ENCODE measurements at regions not wholly inside any gene's neighbourhood (a gene's known extent, or its start where the extent isn't known, plus 50 kb on each side); places are given as distances from the start of the nearest gene placed in this dataset.
"Not testable (repeated sequence)": the region's sequence is repeated elsewhere in the genome, so short reads cannot be mapped to it uniquely, and the experiment has no call there.

DNA sequence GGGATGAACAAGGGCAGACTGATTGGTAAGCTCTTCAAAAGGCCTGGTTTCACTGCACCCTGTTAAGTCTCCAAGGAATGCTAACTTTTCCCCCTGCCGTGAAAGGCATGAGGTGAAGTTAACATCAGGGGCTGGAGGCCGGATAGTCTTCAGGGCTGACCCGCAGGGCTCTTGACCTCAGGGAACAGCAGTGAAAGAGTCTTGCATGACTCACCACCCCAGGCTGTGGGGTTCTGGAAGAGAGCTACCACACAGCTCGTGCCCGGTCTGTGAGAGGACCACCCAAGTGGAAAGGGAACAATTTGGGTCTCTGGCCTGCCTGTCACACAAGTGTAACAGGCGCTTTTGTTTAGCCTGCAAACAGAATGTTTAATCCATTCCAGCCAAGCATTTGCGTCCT lies 504.9 kb downstream of the EDEM1 start:
- DNase-seq (ENCODE audit: low read depth): no peak

- no peak for DNase-seq (ENCODE audit: low read depth)
Observed at GRCh38 chr3:5694266-5694665, 506.8 kb downstream of the EDEM1 start.

- no peak for DNase-seq (ENCODE audit: low read depth)
Observed at GRCh38 chr3:5698851-5699250, 511.3 kb downstream of the EDEM1 start.

DNA sequence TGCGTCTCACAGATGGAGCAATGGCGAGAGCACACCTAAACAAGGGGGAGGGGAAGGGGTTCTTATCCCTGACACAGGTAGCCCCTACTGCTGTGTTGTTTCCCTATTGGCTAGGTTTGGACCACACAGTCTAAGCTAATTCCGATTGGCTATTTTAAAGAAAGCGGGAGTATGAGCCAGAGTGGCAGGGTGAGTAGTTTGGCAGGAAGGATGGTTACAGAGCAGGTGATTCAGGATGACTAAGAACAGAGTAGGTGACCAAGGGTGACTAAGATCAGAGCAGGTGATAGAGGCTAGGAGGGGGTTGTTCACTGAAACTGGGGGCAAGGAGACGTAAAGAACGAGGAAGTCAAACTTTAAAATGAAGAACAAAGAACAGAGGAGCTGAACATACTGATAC lies 511.8 kb downstream of the EDEM1 start:
- no peak for DNase-seq (ENCODE audit: low read depth)

- DNase-seq (ENCODE audit: low read depth): no peak
Observed at GRCh38 chr3:5699811-5700210, 512.3 kb downstream of the EDEM1 start.

GRCh38 chr3:5701005-5701404 lies 513.5 kb downstream of the EDEM1 start:
- DNase-seq (ENCODE audit: low read depth): not testable (repeated sequence)

DNA sequence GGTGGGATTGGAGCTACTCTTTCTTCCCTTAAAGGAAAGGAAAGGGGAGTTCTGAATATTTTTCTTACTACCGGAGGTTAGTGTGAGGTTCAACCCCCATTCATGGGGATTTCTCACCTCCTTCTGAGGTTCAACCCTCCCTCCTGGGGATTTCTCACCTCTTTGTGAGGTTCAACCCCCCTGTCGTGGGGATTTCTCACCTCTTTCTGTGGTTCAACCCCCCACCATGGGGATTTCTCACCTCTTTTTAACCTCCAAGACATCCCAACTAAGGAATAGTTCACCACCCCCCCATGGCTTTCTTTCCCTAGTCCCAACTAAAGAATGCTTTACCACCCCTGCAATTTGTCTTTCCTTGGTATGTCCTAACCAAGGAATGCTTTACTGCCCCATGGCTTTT lies 520.3 kb downstream of the EDEM1 start:
- no peak for DNase-seq (ENCODE audit: low read depth)

GRCh38 chr3:5709714-5710113 lies 522.2 kb downstream of the EDEM1 start:
- DNase-seq (ENCODE audit: low read depth): no peak

DNA sequence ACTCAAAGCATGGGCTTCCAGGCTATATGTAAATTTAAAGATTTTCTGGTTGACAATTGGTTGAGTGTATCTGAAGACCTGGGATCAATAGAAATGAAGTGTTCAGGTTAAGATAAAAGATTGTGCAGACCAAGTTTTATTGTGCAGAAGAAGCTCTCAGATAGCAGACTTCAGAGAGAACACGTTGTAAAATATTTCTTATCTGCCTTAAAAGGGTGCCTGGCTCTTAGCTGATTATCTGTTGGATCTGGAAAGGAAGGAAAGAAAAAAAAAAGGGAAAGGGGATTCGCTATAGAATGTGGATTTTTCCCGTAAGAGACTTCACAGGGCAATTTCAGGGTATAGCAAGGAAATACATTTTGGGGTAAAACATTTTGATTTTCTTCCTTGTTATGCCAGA lies 523.2 kb downstream of the EDEM1 start:
- no peak for DNase-seq (ENCODE audit: low read depth)

DNA sequence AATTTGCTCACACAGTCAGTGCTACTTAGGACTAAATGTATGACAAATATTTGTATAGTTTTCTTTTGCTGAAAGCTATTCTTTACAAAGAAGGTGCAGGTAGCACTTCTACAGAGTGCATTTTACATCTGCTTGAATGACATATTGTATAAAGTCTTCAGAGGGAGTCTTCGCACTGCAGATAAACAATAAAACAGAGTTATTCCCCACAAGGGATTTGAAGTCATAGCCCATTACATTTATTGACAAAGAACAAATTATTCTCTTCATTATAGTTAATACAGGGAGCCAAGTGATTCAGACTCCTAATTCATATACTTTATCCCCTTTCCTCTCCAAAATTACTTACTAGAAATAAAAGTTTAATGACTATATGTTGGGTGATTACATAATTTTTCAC lies 529.7 kb downstream of the EDEM1 start:
- no peak for DNase-seq (ENCODE audit: low read depth)

GRCh38 chr3:5719668-5720067 lies 532.2 kb downstream of the EDEM1 start:
- DNase-seq (ENCODE audit: low read depth): not testable (repeated sequence)

DNA sequence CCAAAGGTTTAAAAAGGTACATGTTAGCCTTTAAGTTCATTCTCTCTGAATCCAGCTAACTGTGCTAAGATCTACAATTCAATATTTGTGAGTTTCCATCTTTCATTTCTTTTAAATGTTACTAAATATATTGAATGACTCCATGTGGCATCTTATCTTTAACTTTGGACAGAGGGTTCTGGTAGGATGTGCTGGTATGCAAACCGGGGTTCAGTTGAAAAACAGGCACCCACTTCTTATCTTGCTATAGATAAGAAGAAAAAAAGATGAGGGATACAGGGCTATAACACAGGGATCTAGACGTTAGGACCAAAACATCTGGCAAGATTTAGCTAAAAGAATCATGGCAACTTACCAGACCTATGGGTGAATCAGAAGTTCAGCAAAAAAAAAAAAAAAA lies 538.3 kb downstream of the EDEM1 start:
- no peak for DNase-seq (ENCODE audit: low read depth)

- no peak for DNase-seq (ENCODE audit: low read depth)
Observed at GRCh38 chr3:5726621-5727020, 539.1 kb downstream of the EDEM1 start.

DNA sequence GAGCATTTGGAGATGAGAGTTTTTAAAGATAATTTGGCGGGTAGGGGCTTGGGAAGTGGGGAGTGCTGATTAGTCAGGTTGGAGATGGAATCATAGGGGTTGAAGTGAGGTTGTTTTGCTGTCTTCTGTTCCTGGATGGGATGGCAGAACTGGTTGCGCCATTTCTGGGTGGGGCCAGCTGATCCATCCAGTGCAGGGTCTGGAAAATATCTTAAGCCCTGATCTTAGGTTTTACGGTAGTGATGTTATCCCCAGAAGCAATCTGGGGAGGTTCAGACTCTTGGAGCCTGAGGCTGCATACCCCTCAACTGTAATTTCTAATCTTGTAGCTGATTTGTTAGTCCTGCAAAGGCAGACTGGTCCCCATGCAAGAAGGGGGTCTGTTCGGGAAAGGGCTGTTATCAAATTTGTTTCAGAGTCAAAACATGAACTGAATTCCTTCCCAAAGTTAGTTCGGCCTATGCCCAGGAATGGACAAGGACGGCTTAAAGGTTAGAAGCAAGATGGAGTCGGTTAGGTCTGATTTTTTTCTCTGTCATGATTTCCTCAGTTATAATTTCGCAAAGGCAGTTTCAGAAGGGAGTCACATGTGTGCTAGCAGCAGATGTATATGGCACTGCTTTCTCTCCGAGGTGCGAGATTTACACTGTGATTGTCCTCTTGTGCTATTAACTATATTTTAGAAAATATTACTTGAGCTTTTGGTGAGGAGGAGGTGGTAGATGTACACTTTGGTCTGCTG lies 540.4 kb downstream of the EDEM1 start:
- DNase-seq (ENCODE audit: low read depth): no peak

GRCh38 chr3:5729852-5730251 lies 542.3 kb downstream of the EDEM1 start:
- no peak for DNase-seq (ENCODE audit: low read depth)

- no peak for DNase-seq (ENCODE audit: low read depth)
Observed at GRCh38 chr3:5731100-5731499, 543.6 kb downstream of the EDEM1 start.

DNA sequence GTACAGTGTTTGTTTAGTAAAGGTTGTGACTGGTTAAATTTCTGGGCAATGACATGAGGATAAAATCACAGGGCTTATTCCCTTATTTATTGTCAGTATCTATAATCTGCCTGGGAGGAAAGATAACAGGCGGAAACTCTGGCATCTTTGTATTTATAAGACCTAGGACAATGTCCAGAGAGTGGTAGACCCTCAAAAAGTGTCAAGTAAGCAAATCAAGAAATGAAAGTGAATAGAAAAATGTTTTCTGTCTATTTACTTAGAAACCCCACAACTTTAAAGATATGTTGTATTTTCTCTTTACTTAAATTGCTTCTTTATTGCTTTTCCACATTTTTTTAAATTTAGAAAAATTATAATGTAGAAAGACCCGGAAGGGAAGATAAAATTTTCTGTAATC lies 544.6 kb downstream of the EDEM1 start:
- no peak for DNase-seq (ENCODE audit: low read depth)

- DNase-seq (ENCODE audit: low read depth): no peak
Observed at GRCh38 chr3:5733995-5734394, 546.5 kb downstream of the EDEM1 start.

- DNase-seq (ENCODE audit: low read depth): no peak
Observed at GRCh38 chr3:5735896-5736295, 548.4 kb downstream of the EDEM1 start.

- no peak for DNase-seq (ENCODE audit: low read depth)
Observed at GRCh38 chr3:5739299-5739935, 551.9 kb downstream of the EDEM1 start.

DNA sequence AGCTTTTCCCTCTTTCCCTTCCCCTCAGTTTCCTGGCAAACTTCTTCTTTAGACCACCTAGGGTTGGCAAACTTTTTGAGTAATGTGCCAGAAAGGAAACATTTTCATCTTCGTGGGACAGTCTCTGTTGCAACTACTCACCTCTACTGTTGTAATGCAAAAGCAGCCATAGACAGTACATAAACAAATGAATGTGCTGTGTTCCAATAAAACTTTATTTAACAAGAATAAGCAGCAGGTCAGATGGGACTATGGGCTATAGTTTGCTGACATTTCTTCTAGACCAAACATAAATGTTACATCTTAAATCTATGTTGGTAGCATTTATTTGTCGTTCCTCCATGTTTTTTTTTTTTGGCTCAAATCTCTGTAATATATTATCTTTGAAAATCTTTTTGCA lies 552.4 kb downstream of the EDEM1 start:
- no peak for DNase-seq (ENCODE audit: low read depth)

DNA sequence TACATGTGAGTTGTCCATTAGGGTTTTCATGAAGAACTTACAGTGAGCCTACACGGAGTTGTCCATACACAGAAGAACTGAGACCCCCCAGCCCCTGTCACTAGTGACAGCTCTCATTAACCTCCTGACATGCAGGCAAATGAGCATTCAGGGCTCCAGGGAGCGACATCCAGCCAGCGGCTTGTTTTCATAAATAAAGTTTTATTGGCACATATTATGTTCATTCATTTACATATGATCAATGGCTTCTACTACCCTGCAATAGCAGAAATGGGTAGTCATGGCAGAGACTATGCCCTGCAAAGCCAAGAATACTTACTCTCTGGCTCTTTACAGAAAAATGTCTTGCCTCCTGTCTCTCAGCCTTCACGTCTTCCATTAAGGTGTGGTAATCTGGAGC lies 553.5 kb downstream of the EDEM1 start:
- no peak for DNase-seq (ENCODE audit: low read depth)

- no peak for DNase-seq (ENCODE audit: low read depth)
Observed at GRCh38 chr3:5750091-5750490, 562.6 kb downstream of the EDEM1 start.
